G401 (cell line): ENCODE measurements at regions not wholly inside any gene's neighbourhood (a gene's known extent, or its start where the extent isn't known, plus 50 kb on each side); places are given as distances from the start of the nearest gene placed in this dataset.
"Not testable (repeated sequence)": the region's sequence is repeated elsewhere in the genome, so short reads cannot be mapped to it uniquely, and the experiment has no call there.

ENCODE experiments used
- DNase-seq: peaks from one replicate; pipeline ENCODE4 v3.0.0-alpha.2; 2015; ENCODE audit warnings: low spot score
- in situ Hi-C: cut with HindIII; loops from 2 replicates; pipeline ENCODE4 v1.10.0; 2016; ENCODE audit warnings: low sequenced_read_pairs, mixed read lengths

DNA sequence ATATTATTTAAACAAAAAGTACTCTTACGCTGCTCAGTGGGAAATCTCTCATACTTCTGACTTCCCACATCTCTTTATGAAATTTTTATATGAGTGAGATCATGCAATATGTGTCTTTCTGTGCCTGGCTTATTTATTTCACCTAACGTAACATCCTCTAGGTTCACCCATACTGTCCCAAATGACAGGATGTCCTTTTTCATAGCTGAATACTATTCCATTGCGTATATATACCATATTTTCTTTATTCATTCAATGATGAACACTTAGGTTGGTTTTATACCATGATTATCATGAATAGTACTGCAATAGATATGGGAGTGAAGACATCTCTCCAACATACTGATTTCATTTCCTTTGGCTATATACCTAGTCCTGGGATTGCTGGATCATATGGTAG lies 57.8 kb upstream of the TPP2 start:
- in situ Hi-C loops, result no loop called here
- DNase-seq, result no peak

DNA sequence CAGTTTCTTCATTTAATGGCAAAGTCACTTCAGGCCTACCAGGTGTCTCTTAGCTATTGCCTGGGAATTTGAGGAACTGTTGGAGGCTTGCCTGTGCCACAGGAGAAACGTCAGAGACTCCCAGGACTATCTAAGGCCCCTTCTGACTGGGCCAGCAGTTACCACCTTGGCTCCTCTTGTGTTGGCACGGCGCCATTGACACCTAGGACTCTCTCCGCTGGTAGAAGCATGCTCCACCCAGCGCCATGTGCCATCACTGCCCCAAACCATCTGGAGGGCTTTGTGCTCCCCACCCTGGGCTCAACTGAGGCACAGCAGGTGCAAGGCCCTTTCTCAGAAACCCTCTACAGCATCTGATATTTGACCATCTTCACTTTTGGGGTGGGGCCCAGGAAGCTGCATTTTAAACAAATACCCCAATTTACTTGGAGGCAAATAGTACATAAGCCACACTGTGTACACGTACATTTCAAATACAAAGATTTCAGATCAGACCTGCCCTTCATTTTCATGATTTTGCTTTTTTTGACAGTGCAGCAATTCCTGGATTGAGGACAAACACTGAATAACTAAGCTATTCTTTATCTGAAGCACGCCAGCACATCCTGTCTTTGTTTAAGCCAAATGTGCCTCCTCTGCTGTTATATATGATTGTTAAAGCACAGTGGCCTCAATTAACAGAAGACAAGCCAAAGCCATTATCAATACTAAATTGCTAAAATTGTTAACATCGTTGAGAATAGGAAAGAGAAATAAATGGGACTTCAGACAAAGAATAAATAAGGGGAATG lies 59.9 kb upstream of the TPP2 start:
- in situ Hi-C loops, result no loop called here
- no peak for DNase-seq

DNA sequence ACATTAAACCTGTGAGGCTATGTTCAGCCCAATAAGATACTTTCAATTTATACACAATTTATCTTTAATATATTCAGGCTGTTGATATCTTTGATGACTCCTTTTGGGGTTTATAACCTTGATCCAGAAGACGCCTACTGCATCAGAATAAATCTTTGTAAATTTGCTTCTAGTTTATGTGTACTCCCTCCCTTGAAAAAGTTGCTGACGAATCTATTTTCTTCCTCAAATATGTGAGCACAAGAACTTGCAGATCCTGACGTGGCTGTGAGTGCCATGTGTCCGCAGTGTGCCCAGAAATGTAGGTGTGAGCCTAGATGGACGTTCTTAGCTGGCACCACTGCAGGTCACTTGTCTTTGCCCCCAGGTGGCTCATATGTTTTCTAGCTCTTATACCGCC lies 60.6 kb upstream of the TPP2 start:
- no peak for DNase-seq

DNA sequence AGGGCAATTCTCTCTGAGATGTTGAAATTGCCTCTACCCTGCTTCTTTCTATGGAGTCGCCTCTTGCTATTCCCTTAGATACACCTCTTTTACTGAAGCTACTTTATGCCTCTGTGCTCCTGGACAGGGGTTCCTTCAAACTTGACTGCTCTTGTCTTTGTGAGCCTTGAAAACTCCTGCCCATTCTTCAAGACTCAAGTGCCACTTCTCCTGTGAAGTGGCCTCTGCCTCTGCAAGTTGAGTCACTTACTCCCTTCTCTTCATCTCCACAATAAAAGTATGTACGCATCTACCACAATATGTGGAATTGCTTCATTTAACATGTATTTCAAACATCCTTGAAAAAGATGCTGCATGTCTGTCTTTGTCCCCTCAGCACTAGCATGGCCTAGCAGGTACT lies 66.0 kb upstream of the TPP2 start:
- no peak for DNase-seq
- in situ Hi-C loops, result no loop called here

More for the DNA sequence above, 60.6 kb upstream of the TPP2 start:
- in situ Hi-C loops, result no loop called here

DNA sequence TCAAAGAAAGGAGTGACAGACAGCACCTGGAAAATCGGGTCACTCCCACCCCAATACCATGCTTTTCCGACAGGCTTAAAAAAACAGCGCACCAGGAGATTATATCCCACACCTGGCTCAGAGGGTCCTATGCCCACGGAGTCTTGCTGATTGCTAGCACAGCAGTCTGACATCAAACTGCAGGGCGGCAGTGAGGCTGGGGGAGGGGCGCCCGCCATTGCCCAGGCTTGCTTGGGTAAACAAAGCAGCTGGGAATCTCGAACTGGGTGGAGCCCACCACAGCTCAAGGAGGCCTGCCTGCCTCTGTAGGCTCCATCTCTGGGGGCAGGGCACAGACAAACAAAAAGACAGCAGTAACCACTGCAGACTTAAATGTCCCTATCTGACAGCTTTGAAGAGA lies 74.5 kb upstream of the TPP2 start:
- in situ Hi-C loops, DNase-seq: not testable (repeated sequence)

DNA sequence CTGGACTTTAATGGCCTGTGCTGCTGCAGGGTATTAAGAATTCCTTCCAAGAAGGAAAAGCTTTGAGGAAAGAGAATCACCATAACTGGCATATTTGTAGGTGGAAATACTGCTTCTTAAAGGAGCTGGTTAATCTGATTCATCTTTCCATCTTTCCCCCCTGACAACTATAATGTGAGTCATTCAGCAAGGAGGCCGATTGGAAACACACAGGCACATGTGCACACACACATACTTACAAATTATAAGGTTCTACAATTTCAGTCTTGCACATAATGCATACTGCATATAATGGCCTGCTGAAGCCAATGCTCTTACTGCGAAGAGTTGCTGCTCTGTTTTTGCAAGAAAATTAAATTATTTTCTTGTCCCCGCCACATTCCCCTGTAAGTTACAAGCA lies 78.8 kb upstream of the TPP2 start:
- in situ Hi-C loops, result no loop called here
- DNase-seq, result no peak

DNA sequence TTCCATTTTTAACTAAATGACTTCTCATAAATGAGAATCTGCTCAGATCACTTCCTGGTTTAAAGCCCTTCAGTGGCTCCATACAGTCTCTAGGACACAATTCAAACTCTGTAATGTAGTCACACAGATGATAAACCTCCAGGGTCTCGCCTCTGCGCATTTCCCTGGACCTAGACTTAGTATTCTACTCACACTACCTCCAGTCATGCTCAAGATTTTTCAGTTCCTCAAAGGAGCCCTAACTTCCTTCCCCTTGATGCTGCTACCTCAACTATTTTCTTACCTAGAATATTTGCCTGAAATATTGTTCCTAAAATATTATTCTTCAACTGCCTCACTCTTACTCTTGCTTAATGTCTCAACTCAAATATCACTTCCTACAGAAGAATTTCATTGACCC lies 86.7 kb upstream of the TPP2 start:
- DNase-seq, result no peak
- in situ Hi-C loops, result no loop called here

DNA sequence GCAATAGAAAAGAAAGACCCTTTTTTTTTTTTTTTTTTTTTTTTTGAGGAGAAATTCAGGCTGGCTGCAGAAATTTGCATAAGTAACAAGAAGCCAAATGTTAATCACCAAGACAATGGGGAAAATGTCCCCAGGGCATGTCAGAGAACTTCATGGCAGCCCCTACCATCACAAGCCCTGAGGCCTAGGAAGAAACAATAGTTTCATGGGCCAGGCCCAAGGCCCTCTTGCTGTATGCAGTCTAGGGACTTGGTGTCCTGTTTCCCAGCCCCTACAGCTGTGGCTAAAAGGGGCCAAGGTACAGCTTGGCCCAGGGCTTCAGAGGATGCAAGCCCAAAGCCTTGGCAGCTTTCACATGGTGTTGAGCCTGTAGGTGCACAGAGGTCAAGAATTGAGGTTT lies 88.4 kb upstream of the TPP2 start:
- DNase-seq, result no peak
- in situ Hi-C loops, result no loop called here

DNA sequence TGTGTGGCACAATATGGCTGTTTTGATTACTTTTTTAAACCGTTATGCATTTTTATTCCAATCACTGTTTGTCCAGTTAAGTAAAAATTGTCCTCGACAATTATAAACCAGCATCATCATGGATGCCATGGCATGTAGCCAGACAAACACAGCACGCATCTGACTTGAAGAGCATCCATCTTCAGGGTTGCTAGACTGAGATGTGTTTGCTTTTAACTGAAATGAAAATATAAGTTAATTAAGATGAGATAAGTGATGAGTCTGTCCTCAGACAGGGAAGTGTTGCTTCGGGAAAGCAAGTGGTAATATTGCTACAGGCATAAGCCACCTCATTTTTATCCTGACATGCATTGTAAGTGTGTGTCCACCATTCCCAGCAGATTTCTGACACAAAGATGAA lies 92.8 kb upstream of the TPP2 start:
- DNase-seq, result no peak
- in situ Hi-C loops, result no loop called here

DNA sequence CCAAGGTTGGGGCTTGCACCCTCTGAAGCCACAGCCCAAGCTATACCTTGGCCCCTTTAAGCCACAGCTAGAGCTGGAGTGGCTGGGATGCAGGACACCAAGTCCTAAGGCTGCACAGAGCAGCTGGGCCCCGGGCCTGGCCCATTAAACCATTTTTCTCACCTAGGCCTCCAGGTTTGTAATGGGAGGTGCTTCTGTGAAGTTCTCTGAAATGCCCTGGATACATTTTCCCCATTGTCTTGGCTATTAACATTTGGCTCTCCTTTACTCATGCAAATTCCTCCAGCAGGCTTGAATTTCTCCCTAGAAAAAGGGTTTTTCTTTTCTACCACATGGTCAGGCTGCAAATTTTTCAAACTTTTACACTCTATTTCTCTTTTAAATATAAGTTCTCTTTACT lies 93.8 kb upstream of the FGF14 start:
- in situ Hi-C loops, result no loop called here
- no peak for DNase-seq

DNA sequence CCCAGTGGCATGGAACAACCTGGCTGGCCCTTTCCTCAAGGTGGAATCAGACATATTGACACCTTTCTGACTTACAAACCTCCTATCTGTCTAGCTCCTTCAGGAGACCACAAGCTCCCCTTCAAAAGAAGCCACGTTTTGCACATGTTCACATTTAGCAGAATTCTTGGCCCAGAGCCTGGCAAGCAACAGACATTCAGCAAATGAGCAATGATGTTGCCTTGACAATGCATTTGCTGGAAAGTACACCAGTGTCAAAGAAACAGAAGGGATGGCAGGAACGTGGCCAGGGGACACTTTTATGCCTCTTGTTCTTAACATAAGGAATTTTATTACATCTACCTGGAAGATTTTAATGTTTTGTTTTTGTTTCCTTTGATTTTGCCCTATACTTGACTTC lies 85.5 kb upstream of the FGF14 start:
- in situ Hi-C loops, result no loop called here
- peak; percentile 58 for DNase-seq

DNA sequence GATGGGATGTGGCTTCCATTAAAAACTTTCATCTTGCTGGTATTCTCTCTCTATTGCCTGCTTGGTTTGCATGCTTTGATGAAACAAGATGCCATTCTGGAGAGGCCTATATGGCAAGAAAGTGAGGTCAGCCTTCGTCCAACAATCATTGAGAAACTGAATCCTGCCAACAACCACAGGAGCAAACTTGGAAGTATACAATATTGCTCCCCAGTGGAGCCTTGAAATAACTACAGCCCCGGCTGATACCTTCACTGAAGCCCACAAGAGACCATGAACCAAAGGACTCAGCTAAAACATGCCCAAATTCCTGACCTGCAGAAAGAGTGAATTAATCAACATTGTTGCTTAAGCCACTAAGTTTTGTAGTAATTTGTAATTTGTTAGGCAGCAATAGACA lies 82.5 kb upstream of the FGF14 start:
- in situ Hi-C loops, result no loop called here

DNA sequence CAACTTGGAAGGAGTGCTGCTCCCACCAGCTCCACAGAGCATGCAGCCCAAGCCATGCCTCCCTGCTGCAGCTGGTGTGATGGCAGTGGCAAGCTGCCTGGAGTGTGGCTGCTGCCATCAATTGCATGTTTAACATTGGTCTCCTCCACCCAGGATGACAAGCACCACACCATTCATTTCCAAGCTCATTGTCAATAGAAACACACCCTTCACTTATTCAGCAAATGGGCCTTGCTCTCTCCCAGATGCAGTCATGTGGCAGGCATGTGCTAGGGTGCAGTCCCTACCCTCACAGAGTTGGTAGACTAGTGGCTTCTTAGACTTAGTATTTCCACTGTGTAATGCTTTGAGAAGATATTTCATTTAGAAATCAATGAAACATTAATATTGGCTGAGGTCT lies 70.8 kb upstream of the FGF14 start:
- in situ Hi-C loops, result no loop called here
- no peak for DNase-seq

More for the DNA sequence above, 82.5 kb upstream of the FGF14 start:
- peak; percentile 19 for DNase-seq

DNA sequence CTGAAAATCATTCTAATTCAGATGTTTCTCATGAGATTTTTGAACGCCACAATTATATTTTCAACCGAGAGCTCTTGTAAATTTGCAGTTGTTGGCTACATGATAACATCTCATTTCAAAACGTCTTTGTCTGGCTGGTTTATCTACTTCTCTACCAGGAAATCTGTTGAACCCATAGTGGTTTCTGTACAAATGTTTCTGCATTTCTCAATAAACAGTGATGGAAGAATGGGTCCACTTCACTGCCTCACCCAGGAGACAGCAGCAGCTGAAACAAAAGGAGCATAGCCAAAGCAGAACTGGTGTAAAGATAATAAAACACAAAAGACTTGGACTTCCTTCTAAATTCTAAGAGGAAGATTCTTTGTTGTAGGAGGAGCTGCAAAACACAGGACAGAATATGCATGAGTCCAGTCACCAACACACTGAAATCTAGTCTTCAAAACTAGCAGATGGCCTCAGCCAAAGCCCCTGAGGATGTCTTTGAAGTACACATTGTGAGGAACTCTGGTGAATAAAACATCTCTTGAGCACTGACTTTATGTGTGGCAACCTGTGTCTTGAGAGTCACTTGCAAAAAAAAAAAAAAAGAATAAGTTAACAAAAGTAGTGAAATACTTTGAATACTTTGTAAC lies 68.6 kb upstream of the FGF14 start:
- no peak for DNase-seq
- in situ Hi-C loops, result no loop called here

DNA sequence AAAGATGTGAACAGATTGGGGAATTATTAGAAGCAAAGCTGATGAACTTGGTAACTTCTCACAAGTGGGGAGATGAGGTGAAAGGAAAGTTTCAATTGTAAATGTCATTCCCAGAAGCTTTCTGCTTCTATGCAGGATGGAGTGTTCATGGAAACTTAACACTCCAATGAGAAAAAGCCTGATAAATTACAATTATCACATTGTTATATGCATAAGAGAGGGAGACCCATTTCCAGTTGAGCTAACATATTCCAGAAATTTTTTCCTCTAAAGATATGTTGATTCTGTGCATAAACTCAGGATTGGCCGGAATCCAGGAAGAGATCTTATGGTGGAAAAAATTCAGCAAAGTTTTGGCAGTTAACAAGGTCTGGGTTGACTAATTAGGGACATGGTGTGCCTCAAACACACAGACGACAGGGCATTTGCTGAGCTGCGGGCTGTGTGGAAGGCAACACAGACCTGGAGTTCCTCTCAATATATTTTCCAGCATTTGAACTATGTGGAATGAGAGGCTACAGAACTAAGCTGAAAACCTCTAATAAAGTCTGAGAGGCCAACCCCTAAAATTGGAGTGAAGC lies 64.9 kb upstream of the FGF14 start:
- in situ Hi-C loops, result no loop called here
- DNase-seq, result no peak

DNA sequence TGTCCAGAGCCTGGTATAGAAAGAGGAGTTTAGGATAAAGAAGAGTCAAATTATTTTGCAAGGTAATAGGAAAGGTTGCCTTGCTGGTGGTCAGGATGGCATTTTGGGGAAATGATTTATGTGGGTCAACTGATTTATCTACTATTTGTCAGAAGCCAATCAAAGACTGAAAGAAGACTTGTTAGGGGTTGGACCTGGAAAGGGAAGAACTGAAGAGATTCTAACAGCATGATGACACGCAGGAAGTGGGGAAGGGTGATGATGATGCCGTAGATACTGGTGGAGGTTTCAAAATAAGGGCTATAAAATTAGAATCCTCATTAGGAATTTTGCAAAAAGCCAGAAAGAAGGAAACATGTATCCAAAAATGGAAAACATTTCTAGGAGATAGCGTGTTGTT lies 60.7 kb upstream of the FGF14 start:
- in situ Hi-C loops, result no loop called here
- DNase-seq, result no peak

DNA sequence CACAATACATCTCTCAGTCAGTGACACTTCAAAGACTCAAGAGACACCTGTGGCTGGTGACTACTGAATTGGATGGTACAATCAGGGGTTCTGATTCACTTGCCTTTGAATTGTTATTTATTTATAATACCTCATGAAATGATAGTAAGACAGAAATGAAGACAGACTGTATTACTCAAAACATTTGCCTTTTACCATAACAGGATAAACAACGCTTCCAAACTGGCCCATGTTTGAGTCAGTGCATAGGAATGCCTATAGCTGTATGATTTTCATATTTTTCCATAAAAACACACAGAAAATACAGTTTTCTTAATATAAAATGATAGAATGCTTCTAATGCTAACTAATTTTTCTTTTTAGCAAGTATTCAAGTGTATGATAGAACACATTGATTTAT lies 59.5 kb upstream of the FGF14 start:
- in situ Hi-C loops, result no loop called here
- DNase-seq, result no peak

DNA sequence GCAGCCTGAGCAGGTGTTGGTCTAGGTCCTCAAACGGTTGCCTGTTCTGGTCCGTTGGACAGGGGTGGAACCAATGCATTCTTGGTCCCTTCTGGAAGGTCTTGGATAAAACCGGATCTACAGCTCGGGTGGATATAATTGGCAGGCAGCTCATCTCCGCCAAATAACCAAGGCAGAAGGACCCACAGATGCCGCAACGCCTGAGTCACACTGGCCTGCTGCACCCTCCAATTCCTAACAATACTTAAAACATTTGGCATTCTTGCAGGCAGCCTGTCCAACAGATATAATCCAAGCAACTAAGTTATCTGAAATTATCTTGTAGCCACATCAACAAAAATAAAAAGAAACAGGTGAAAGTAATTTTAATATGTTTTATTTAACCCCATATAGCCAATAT lies 59.0 kb upstream of the FGF14 start:
- DNase-seq, result no peak
- in situ Hi-C loops, result no loop called here

DNA sequence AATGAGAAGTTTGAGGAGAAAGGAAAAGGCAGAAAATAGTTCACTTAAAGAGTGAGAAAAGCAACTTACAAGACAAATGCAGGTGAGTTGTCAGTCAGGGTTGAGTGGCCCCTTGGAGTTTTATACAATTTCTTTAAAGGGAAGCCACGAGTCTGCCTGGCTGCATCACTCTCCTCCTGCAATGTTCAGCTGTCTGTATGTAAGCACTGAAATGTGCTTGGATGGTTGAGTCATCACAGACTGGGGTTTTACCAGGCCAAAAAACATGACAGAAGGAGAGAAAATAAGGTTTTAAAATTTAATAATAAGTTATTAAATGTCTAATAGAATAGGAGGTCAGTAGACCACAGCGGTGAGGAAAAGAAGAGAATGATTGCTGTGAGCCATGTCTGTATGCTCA lies 51.0 kb upstream of the FGF14 start:
- DNase-seq, result no peak
- in situ Hi-C loops, result no loop called here
